IMR-90 (cell line): ENCODE measurements at regions not wholly inside any gene's neighbourhood (a gene's known extent, or its start where the extent isn't known, plus 50 kb on each side); places are given as distances from the start of the nearest gene placed in this dataset.

Experiments used
- ATAC-seq: fragments of 200-7000 bp; cut with Tn5 transposase; 2 replicates; pipeline ENCODE4 v1.9.1; 2020; ENCODE audit warnings: low read depth, mild to moderate bottlenecking, moderate library complexity
- BruUV-seq: library from RNA; stranded (reverse); fragments of 400-500 nt; replicated peaks from 2 replicates; lab custom pipeline; 2021; lab: Mats Ljungman, UMichigan
- CTCF ChIA-PET: fragments of 300-600 bp; formaldehyde crosslinking; extraction: SDS; loops from one replicate; lab custom pipeline; 2021; ENCODE audit warnings: antibody characterized with exemption; lab: Yijun Ruan, JAX
- POLR2A ChIA-PET: fragments of 300-600 bp; sonication (Branson Sonifier 250); formaldehyde crosslinking; loops from one replicate; lab custom pipeline; 2022; ENCODE audit warnings: antibody characterized with exemption; ENCODE audit not compliant: unreplicated experiment; lab: Charles Lee
- DNase-seq: peaks from one replicate; pipeline ENCODE4 v3.0.0; 2013
- H2AFZ ChIP-seq: replicated peaks from 2 replicates; pipeline ENCODE3; 2013; ENCODE audit warnings: low read length, mild to moderate bottlenecking; ENCODE audit not compliant: poor library complexity
- H2AK5ac ChIP-seq: 2 replicates; pipeline ENCODE4 v1.6.1; 2013; ENCODE audit warnings: low read depth, low read length, inconsistent platforms
- H2AK9ac ChIP-seq: replicated peaks from 2 replicates; pipeline ENCODE3; 2013; ENCODE audit warnings: mild to moderate bottlenecking, low read depth, low read length, moderate library complexity; ENCODE audit not compliant: poor library complexity
- H2BK120ac ChIP-seq: 2 replicates; pipeline ENCODE4 v1.6.1; 2013; ENCODE audit warnings: low read depth, low read length, inconsistent platforms
- H2BK15ac ChIP-seq: 3 replicates; pipeline ENCODE4 v1.6.1; 2013; ENCODE audit warnings: low read depth, low read length, inconsistent platforms
- H2BK20ac ChIP-seq: 2 replicates; pipeline ENCODE4 v1.6.1; 2013; ENCODE audit warnings: low read depth, mild to moderate bottlenecking, inconsistent platforms, low read length, moderate library complexity
- H2BK5ac ChIP-seq: 2 replicates; pipeline ENCODE4 v1.6.1; 2013; ENCODE audit warnings: mild to moderate bottlenecking, low read depth, low read length, inconsistent platforms; ENCODE audit not compliant: poor library complexity, severe bottlenecking
- H3K14ac ChIP-seq: replicated peaks from 2 replicates; pipeline ENCODE4 v1.6.1; 2013; ENCODE audit warnings: low read depth, low read length, inconsistent platforms
- H3K18ac ChIP-seq: 2 replicates; pipeline ENCODE4 v1.6.1; 2013; ENCODE audit warnings: low read depth, low read length, control low read depth
- H3K23ac ChIP-seq: 2 replicates; pipeline ENCODE4 v1.6.1; 2013; ENCODE audit warnings: low read depth, low read length, inconsistent platforms
- H3K27ac ChIP-seq: 2 replicates; pipeline ENCODE4 v1.5.1; 2013; ENCODE audit warnings: mild to moderate bottlenecking, control low read depth, low read length; ENCODE audit not compliant: insufficient read depth
- H3K27me3 ChIP-seq: 2 replicates; pipeline ENCODE4 v1.6.1; 2013; ENCODE audit warnings: low read length; ENCODE audit not compliant: control insufficient read depth, insufficient read depth
- H3K36me3 ChIP-seq: 2 replicates; pipeline ENCODE4 v1.6.1; 2013; ENCODE audit warnings: low read length, mixed read lengths; ENCODE audit not compliant: control insufficient read depth, insufficient read depth
- H3K4ac ChIP-seq: 2 replicates; pipeline ENCODE4 v1.6.1; 2013; ENCODE audit warnings: low read depth, low read length, inconsistent platforms
- H3K4me1 ChIP-seq: 2 replicates; pipeline ENCODE4 v1.6.1; 2013; ENCODE audit warnings: low read length, mixed read lengths; ENCODE audit not compliant: control insufficient read depth, insufficient read depth
- H3K4me2 ChIP-seq: 2 replicates; pipeline ENCODE4 v1.6.1; 2013; ENCODE audit warnings: low read depth, mild to moderate bottlenecking, control low read depth, low read length, moderate library complexity
- H3K4me3 ChIP-seq: 2 replicates; pipeline ENCODE4 v1.5.1; 2013; ENCODE audit warnings: low read depth, mild to moderate bottlenecking, control low read depth, low read length, moderate library complexity; ENCODE audit not compliant: insufficient read depth
- H3K56ac ChIP-seq: 2 replicates; pipeline ENCODE4 v1.6.1; 2013; ENCODE audit warnings: low read length, inconsistent platforms; ENCODE audit not compliant: insufficient read depth; ENCODE audit errors: extremely low read depth
- H3K79me1 ChIP-seq, 2 experiments: 2 replicates each; pipeline ENCODE4 v1.6.1; 2013; ENCODE audit warnings: low read length in 2 of 2, inconsistent platforms in 1 of 2, low read depth in 1 of 2
- H3K9ac ChIP-seq: 2 replicates; pipeline ENCODE4 v1.6.1; 2013; ENCODE audit warnings: low read depth, low read length, control low read depth
- H3K9me1 ChIP-seq: 2 replicates; pipeline ENCODE4 v1.6.1; 2013; ENCODE audit warnings: low read length, inconsistent platforms; ENCODE audit not compliant: insufficient read depth
- H3K9me3 ChIP-seq: 2 replicates; pipeline ENCODE4 v1.6.1; 2013; ENCODE audit warnings: low read length; ENCODE audit not compliant: control insufficient read depth, insufficient read depth
- H4K20me1 ChIP-seq: 2 replicates; pipeline ENCODE4 v1.6.1; 2013; ENCODE audit warnings: low read length, inconsistent platforms; ENCODE audit not compliant: insufficient read depth
- H4K5ac ChIP-seq: 2 replicates; pipeline ENCODE4 v1.6.1; 2013; ENCODE audit warnings: mild to moderate bottlenecking, low read depth, low read length, control low read depth
- H4K8ac ChIP-seq, 2 experiments: 2 replicates each; pipeline ENCODE4 v1.6.1; 2013; ENCODE audit warnings: low read depth in 2 of 2, low read length in 2 of 2, control low read depth in 1 of 2, inconsistent platforms in 1 of 2
- H4K91ac ChIP-seq: 2 replicates; pipeline ENCODE4 v1.6.1; 2013; ENCODE audit warnings: low read depth, low read length, inconsistent platforms; ENCODE audit not compliant: insufficient read depth
- BHLHE40 ChIP-seq: fragments of 150-350 bp; IDR thresholded peaks from 2 replicates; pipeline ENCODE4 v1.6.1; 2016; ENCODE audit warnings: mild to moderate bottlenecking, low read depth, low read length
- CEBPB ChIP-seq: IDR thresholded peaks from 2 replicates; pipeline ENCODE4 v1.6.1; 2012; ENCODE audit warnings: low read depth, low read length, improper control_type of control experiment
- CHD1 ChIP-seq: IDR thresholded peaks from 2 replicates; pipeline ENCODE4 v1.6.1; 2012; ENCODE audit warnings: low read depth, low read length, improper control_type of control experiment
- FOS ChIP-seq: fragments of 150-350 bp; IDR thresholded peaks from 2 replicates; pipeline ENCODE4 v1.6.1; 2016; ENCODE audit warnings: low read depth, low read length
- MAFK ChIP-seq: IDR thresholded peaks from 2 replicates; pipeline ENCODE4 v1.6.1; 2012; ENCODE audit warnings: low read depth, low read length, improper control_type of control experiment
- MAZ ChIP-seq: IDR thresholded peaks from 2 replicates; pipeline ENCODE4 v1.6.1; 2012; ENCODE audit warnings: low read depth, mild to moderate bottlenecking, low read length, improper control_type of control experiment, moderate library complexity, borderline replicate concordance
- MXI1 ChIP-seq: IDR thresholded peaks from 2 replicates; pipeline ENCODE4 v1.6.1; 2012; ENCODE audit warnings: low read depth, mild to moderate bottlenecking, low read length, moderate library complexity, borderline replicate concordance
- NFE2L2 ChIP-seq: fragments of 150-350 bp; IDR thresholded peaks from 2 replicates; pipeline ENCODE4 v1.6.1; 2016; ENCODE audit warnings: low read depth, mild to moderate bottlenecking, low read length
- POLR2A ChIP-seq: IDR thresholded peaks from 2 replicates; pipeline ENCODE4 v1.6.1; 2012; ENCODE audit warnings: mild to moderate bottlenecking, low read depth, low read length
- RAD21 ChIP-seq: IDR thresholded peaks from 2 replicates; pipeline ENCODE4 v1.6.1; 2012; ENCODE audit warnings: low read length, improper control_type of control experiment
- RCOR1 ChIP-seq: IDR thresholded peaks from 2 replicates; pipeline ENCODE4 v1.6.1; 2012; ENCODE audit warnings: mild to moderate bottlenecking, low read length, improper control_type of control experiment; ENCODE audit not compliant: insufficient replicate concordance
- RFX5 ChIP-seq: IDR thresholded peaks from 2 replicates; pipeline ENCODE4 v1.8.0; 2012; ENCODE audit warnings: low read depth, mild to moderate bottlenecking, low read length, moderate library complexity
- SMC3 ChIP-seq: fragments of 150-350 bp; IDR thresholded peaks from 2 replicates; pipeline ENCODE4 v1.6.1; 2016; ENCODE audit warnings: low read depth, mild to moderate bottlenecking, antibody characterized with exemption, low read length, moderate library complexity
- WGBS, 2 experiments: methylation state at CpG; one replicate each; pipeline versions ENCODE4 v1.1.5 to v1.1.7; 2013; ENCODE audit warnings: missing lambda C conversion rate in 2 of 2; ENCODE audit not compliant: insufficient read length in 1 of 2; ENCODE audit errors: extremely low coverage in 2 of 2; 5-methylcytosine and 5-hydroxymethylcytosine counted together
- dilution Hi-C: fragments of 300-500 bp; cut with HindIII; formaldehyde crosslinking; loops from one replicate; pipeline ENCODE4 v1.14.3; 2018; ENCODE audit warnings: low sequenced_read_pairs; ENCODE audit not compliant: unreplicated experiment
- in situ Hi-C: fragments of 300-500 bp; cut with MboI; formaldehyde crosslinking; loops from 3 replicates; pipeline ENCODE4 v1.14.3; 2019; ENCODE audit warnings: low sequenced_read_pairs, inconsistent platforms, mixed read lengths
- intact Hi-C: fragments of 100-400 bp; cut with micrococcal nuclease; formaldehyde crosslinking; loops from 2 replicates; pipeline ENCODE4 v1.10.0; 2022
- TF ChIP-seq, protein P1 (sequence below): conservative IDR thresholded peaks from 2 replicates; pipeline ENCODE4 v1.5.1; 2012; ENCODE audit warnings: mild to moderate bottlenecking, low read depth, low read length, improper control_type of control experiment
- TF ChIP-seq, protein P2 (sequence below): fragments of 150-350 bp; IDR thresholded peaks from 2 replicates; pipeline ENCODE4 v1.6.1; 2016; ENCODE audit warnings: low read depth, mild to moderate bottlenecking, low read length, moderate library complexity, borderline replicate concordance
- TF ChIP-seq, protein P3 (sequence below): fragments of 150-350 bp; IDR thresholded peaks from 2 replicates; pipeline ENCODE4 v1.6.1; 2017; ENCODE audit warnings: mild to moderate bottlenecking, antibody characterized with exemption, low read length, low read depth

DNA sequence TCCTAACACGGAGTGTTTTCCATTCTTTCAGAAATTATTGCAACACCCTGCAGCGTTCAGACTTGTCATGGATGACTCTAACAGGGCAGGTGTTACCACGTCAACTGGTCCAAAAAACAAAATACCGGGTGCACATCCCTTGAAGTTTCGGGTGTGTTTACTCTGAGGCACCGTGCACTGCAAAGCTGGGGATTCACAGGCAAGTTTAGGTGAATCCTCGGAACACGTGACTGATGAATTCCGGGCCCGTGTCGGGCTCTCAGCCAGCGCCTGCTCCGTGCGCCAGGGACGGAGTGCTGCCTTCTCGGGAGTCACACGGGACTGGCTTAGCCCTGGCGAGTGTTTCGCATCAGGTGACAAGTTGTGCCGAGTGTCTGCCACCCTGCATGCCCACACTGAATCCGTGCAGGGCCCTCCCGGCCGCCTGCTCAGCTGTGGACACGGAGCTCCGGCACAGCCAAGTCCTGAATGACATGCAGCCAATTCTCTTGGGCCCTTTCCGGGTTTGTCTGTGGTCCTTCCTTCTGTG is 66.0 kb upstream of the IRX4 start:
- dilution Hi-C loops (no loop called here), intact Hi-C loops (no loop called here), in situ Hi-C loops (no loop called here)
- Histone ChIP-seq H3K4me2 (no peak overlapping the region), H3K27ac (no peak overlapping the region), H2AK5ac (no peak overlapping the region), H4K8ac (no peak overlapping the region), H3K27me3 (no peaks in the 10 kb centered on the region), H3K79me1 (no peaks in the 10 kb centered on the region), H3K18ac (no peak overlapping the region), H3K9me3 (peaks cover 6% of the 10 kb centered on the region), H3K23ac (no peak overlapping the region), H3K9me1 (no peaks in the 10 kb centered on the region), H2AK9ac (no peak overlapping the region), H4K91ac (no peak overlapping the region), H2BK5ac (no peak overlapping the region), H3K4me1 (no peaks in the 10 kb centered on the region), H2BK20ac (no peak overlapping the region), H3K36me3 (no peaks in the 10 kb centered on the region), H3K14ac (no peak overlapping the region), H2AFZ (no peak overlapping the region), H3K56ac (no peak overlapping the region), H3K4me3 (no peak overlapping the region), H3K9ac (no peak overlapping the region), H4K20me1 (no peaks in the 10 kb centered on the region), H3K4ac (no peak overlapping the region), H2BK15ac (no peak overlapping the region), H2BK120ac (no peak overlapping the region), H4K5ac (no peak overlapping the region)
- ATAC-seq (no peak), DNase-seq (no peak)
- 57% methylated on average over 10 of the region's 26 CpGs; no CpG with 5 or more reads in 1 of the 2 experiments for WGBS, 2 experiments
- BruUV-seq: no TSS peak
- ChIA-PET CTCF (no interaction called here), POLR2A (no interaction called here)
- no peak for TF ChIP-seq RFX5
- no peak for TF ChIP-seq NFE2L2
- TF ChIP-seq, protein P1, sequence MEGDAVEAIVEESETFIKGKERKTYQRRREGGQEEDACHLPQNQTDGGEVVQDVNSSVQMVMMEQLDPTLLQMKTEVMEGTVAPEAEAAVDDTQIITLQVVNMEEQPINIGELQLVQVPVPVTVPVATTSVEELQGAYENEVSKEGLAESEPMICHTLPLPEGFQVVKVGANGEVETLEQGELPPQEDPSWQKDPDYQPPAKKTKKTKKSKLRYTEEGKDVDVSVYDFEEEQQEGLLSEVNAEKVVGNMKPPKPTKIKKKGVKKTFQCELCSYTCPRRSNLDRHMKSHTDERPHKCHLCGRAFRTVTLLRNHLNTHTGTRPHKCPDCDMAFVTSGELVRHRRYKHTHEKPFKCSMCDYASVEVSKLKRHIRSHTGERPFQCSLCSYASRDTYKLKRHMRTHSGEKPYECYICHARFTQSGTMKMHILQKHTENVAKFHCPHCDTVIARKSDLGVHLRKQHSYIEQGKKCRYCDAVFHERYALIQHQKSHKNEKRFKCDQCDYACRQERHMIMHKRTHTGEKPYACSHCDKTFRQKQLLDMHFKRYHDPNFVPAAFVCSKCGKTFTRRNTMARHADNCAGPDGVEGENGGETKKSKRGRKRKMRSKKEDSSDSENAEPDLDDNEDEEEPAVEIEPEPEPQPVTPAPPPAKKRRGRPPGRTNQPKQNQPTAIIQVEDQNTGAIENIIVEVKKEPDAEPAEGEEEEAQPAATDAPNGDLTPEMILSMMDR: no peak
- no peak for TF ChIP-seq FOS
- no peak for TF ChIP-seq MXI1
- TF ChIP-seq, protein P2, sequence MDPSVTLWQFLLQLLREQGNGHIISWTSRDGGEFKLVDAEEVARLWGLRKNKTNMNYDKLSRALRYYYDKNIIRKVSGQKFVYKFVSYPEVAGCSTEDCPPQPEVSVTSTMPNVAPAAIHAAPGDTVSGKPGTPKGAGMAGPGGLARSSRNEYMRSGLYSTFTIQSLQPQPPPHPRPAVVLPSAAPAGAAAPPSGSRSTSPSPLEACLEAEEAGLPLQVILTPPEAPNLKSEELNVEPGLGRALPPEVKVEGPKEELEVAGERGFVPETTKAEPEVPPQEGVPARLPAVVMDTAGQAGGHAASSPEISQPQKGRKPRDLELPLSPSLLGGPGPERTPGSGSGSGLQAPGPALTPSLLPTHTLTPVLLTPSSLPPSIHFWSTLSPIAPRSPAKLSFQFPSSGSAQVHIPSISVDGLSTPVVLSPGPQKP: no peak
- TF ChIP-seq BHLHE40: no peak
- TF ChIP-seq SMC3: no peak
- no peak for TF ChIP-seq RAD21
- TF ChIP-seq MAZ: no peak
- TF ChIP-seq RCOR1: no peak
- no peak for TF ChIP-seq POLR2A
- TF ChIP-seq CHD1: no peak
- no peak for TF ChIP-seq CEBPB
- TF ChIP-seq MAFK: no peak
- TF ChIP-seq, protein P3, sequence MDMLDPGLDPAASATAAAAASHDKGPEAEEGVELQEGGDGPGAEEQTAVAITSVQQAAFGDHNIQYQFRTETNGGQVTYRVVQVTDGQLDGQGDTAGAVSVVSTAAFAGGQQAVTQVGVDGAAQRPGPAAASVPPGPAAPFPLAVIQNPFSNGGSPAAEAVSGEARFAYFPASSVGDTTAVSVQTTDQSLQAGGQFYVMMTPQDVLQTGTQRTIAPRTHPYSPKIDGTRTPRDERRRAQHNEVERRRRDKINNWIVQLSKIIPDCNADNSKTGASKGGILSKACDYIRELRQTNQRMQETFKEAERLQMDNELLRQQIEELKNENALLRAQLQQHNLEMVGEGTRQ: no peak
